ENCODE measurements at regions not wholly inside any gene's neighbourhood (a gene's known extent, or its start where the extent isn't known, plus 50 kb on each side); places are given as distances from the start of the nearest gene placed in this dataset.

- no peaks in the 10 kb centered on the region for H3K36me3 Mint-ChIP-seq
- no peak overlapping the region for H3K4me3 Mint-ChIP-seq
- CTCF ChIA-PET, result no interaction called here
- H3K9me3 Mint-ChIP-seq, result no peaks in the 10 kb centered on the region
- no peak overlapping the region for H3K27ac Mint-ChIP-seq
- peaks cover 20% of the 10 kb centered on the region for H3K27me3 Mint-ChIP-seq
- no peaks in the 10 kb centered on the region for H3K4me1 Mint-ChIP-seq
- no peak for DNase-seq
These were observed 111.6 kb downstream of the DYNAP start for GRCh38 chr18:54702686-54703085.

GRCh38 chr18:54710074-54710899 is 118.0 kb upstream of the RAB27B start:
- peaks cover 35% of the 10 kb centered on the region for H3K4me1 Mint-ChIP-seq
- H3K4me3 Mint-ChIP-seq, result no peak overlapping the region
- CTCF ChIA-PET, result no interaction called here
- DNase-seq, result no peak
- H3K9me3 Mint-ChIP-seq, result peaks cover 5% of the 10 kb centered on the region
- H3K27me3 Mint-ChIP-seq, result peaks cover 5% of the 10 kb centered on the region
- H3K27ac Mint-ChIP-seq, result no peak overlapping the region
- peaks cover 2% of the 10 kb centered on the region for H3K36me3 Mint-ChIP-seq

DNA sequence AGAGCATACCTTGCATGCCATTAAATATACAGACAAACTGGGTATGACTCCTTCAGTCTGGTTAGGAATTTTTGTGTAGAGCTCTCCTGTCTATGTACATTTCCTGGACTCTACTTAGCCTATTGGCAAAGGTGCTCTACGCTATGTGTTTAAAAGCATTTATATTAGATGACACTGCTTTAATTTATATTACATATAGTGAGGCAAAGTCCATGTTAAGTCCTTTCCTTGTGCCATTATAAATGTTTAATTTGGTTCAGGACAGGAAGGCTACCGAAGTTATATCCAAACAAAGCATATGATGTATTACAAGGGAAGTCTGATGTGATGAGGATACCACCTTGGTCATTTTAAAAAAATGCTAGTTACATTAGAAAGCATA is 117.4 kb upstream of the RAB27B start:
- peaks cover 41% of the 10 kb centered on the region for H3K4me1 Mint-ChIP-seq
- DNase-seq, result no peak
- H3K27ac Mint-ChIP-seq, result no peak overlapping the region
- CTCF ChIA-PET, result no interaction called here
- H3K36me3 Mint-ChIP-seq, result peaks cover 3% of the 10 kb centered on the region
- no peak overlapping the region for H3K4me3 Mint-ChIP-seq
- peaks cover 6% of the 10 kb centered on the region for H3K9me3 Mint-ChIP-seq
- H3K27me3 Mint-ChIP-seq, result peaks cover 5% of the 10 kb centered on the region

DNA sequence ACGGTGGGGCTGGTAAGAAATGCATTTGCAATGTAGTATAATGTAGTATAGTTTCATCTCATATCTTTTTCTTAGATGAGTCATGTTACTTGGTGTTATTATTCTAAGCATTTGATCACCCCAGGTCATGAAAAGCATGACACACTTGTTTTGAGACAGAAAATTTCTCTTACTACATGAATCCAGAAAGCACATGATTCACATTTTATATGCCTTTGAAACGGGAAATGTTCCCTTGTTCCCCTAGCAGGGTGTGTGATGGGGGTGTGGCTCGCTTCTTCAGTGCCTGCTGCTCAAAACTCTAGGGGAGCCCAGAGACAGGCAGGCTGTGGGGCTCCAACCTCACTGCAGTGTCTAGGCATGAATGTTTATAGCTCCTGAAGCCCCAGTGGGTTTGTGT is 116.0 kb upstream of the RAB27B start:
- peaks cover 51% of the 10 kb centered on the region for H3K4me1 Mint-ChIP-seq
- peaks cover 5% of the 10 kb centered on the region for H3K27me3 Mint-ChIP-seq
- DNase-seq, result peak; percentile 22
- H3K9me3 Mint-ChIP-seq, result peaks cover 7% of the 10 kb centered on the region
- CTCF ChIA-PET, result no interaction called here
- H3K27ac Mint-ChIP-seq, result peak overlapping the region; percentile 35
- H3K36me3 Mint-ChIP-seq, result peaks cover 4% of the 10 kb centered on the region
- H3K4me3 Mint-ChIP-seq, result no peak overlapping the region

GRCh38 chr18:54712758-54713157 is 115.5 kb upstream of the RAB27B start:
- CTCF ChIA-PET, result no interaction called here
- H3K27ac Mint-ChIP-seq, result peak overlapping the region; percentile 91
- peaks cover 7% of the 10 kb centered on the region for H3K9me3 Mint-ChIP-seq
- H3K4me1 Mint-ChIP-seq, result peaks cover 55% of the 10 kb centered on the region
- no peak overlapping the region for H3K4me3 Mint-ChIP-seq
- no peak for DNase-seq
- H3K36me3 Mint-ChIP-seq, result peaks cover 4% of the 10 kb centered on the region
- H3K27me3 Mint-ChIP-seq, result peaks cover 9% of the 10 kb centered on the region

- Mint-ChIP-seq H3K36me3 (peaks cover 4% of the 10 kb centered on the region), H3K27me3 (peaks cover 9% of the 10 kb centered on the region), H3K9me3 (peaks cover 7% of the 10 kb centered on the region), H3K4me1 (peaks cover 62% of the 10 kb centered on the region), H3K4me3 (peak overlapping the region; percentile 28), H3K27ac (peak overlapping the region; percentile 91)
- CTCF ChIA-PET, result no interaction called here
- peak; percentile 60 for DNase-seq
These were observed 114.9 kb upstream of the RAB27B start for GRCh38 chr18:54713386-54713785.

GRCh38 chr18:54714851-54715250 is 113.4 kb upstream of the RAB27B start:
- CTCF ChIA-PET, result no interaction called here
- peaks cover 7% of the 10 kb centered on the region for H3K9me3 Mint-ChIP-seq
- H3K27ac Mint-ChIP-seq, result peak overlapping the region; percentile 57
- no peak for DNase-seq
- H3K4me1 Mint-ChIP-seq, result peaks cover 70% of the 10 kb centered on the region
- H3K36me3 Mint-ChIP-seq, result peaks cover 5% of the 10 kb centered on the region
- peaks cover 4% of the 10 kb centered on the region for H3K27me3 Mint-ChIP-seq
- H3K4me3 Mint-ChIP-seq, result no peak overlapping the region

- H3K9me3 Mint-ChIP-seq, result peaks cover 7% of the 10 kb centered on the region
- peak overlapping the region; percentile 24 for H3K27ac Mint-ChIP-seq
- DNase-seq, result no peak
- CTCF ChIA-PET, result interaction anchor here (0.6 kb wide), 1 partner anchor 114 kb away, joined by 3 read pairs; no protein-coding TSS in a partner anchor
- peaks cover 11% of the 10 kb centered on the region for H3K27me3 Mint-ChIP-seq
- H3K4me1 Mint-ChIP-seq, result peaks cover 70% of the 10 kb centered on the region
- H3K36me3 Mint-ChIP-seq, result peaks cover 5% of the 10 kb centered on the region
- no peak overlapping the region for H3K4me3 Mint-ChIP-seq
These were observed 111.7 kb upstream of the RAB27B start for GRCh38 chr18:54716586-54716985.

DNA sequence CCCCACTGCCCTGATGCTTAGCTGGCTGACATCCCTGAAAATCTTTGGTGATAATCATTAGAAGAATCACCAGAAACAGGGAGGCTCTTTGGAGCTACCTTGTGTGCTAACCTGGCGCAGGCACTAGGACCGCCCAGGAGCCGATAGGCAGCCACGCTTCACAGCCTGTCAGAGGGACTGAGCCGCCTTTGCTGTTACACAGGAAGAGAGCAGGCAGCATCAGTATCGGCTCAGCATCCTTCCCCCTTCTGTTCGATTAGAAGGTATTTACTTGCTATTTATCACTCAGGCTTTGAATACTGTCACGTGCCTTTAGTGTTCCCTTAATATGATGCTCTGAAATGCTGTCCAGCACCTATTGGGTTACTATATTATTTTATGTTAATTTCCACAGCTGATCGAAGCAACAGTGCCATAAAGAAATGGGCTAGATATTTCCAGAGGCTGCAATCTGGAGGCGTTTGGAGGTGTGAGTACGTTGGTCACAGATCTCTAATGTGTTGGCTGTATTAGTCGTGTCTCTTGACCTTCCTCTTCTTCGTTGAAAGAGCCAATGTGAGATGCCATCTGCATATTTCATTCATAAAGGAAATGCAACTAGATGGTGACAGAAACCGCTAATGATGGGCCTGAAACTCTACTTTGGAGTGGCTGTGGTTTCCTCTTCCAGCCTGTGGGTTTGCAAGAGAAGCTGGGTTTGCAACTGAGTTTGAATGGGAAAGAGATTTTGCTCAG is 110.4 kb upstream of the RAB27B start:
- CTCF ChIA-PET, result interaction anchor here (0.6 to 1.3 kb wide), 3 partner anchors 209 to 266 kb away, joined by 3 to 4 read pairs (median 3); no protein-coding TSS in a partner anchor
- peaks cover 20% of the 10 kb centered on the region for H3K27me3 Mint-ChIP-seq
- DNase-seq, result peak; percentile 78
- peaks cover 7% of the 10 kb centered on the region for H3K9me3 Mint-ChIP-seq
- H3K36me3 Mint-ChIP-seq, result peaks cover 5% of the 10 kb centered on the region
- H3K4me1 Mint-ChIP-seq, result peaks cover 58% of the 10 kb centered on the region
- H3K4me3 Mint-ChIP-seq, result peak overlapping the region; percentile 78
- peak overlapping the region; percentile 89 for H3K27ac Mint-ChIP-seq

- H3K9me3 Mint-ChIP-seq, result peaks cover 7% of the 10 kb centered on the region
- peaks cover 5% of the 10 kb centered on the region for H3K36me3 Mint-ChIP-seq
- H3K4me1 Mint-ChIP-seq, result peaks cover 53% of the 10 kb centered on the region
- peaks cover 23% of the 10 kb centered on the region for H3K27me3 Mint-ChIP-seq
- CTCF ChIA-PET, result interaction anchor here (0.9 to 1.3 kb wide), 2 partner anchors 208 to 265 kb away, joined by 3 to 4 read pairs; no protein-coding TSS in a partner anchor
- H3K27ac Mint-ChIP-seq, result peak overlapping the region; percentile 89
- no peak for DNase-seq
- peak overlapping the region; percentile 78 for H3K4me3 Mint-ChIP-seq
These were observed 109.9 kb upstream of the RAB27B start for GRCh38 chr18:54718408-54718773.

DNA sequence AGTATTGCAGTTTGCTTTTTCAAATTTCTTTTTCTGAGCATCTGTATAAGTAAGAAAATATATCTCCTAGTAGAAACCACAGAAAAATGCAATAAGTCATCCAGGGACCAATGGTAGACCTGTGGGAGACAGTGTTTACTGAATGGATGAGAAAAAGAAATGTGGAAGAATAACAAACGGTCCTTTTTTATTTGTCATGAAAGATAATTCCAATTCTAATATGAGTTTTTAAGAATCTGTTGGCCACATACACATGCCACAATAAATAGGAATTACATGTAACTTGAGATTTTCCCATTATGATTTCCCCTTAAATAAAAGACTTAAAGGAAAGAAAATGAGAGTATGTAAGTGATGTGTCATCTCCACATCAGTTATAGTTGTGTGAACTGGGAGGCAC is 107.7 kb upstream of the RAB27B start:
- Mint-ChIP-seq H3K9me3 (peaks cover 2% of the 10 kb centered on the region), H3K4me3 (no peak overlapping the region), H3K4me1 (peaks cover 31% of the 10 kb centered on the region), H3K36me3 (peaks cover 3% of the 10 kb centered on the region), H3K27ac (no peak overlapping the region), H3K27me3 (peaks cover 27% of the 10 kb centered on the region)
- DNase-seq, result no peak
- CTCF ChIA-PET, result no interaction called here

GRCh38 chr18:54726143-54726542 is 102.1 kb upstream of the RAB27B start:
- no peak overlapping the region for H3K4me3 Mint-ChIP-seq
- DNase-seq, result no peak
- peaks cover 3% of the 10 kb centered on the region for H3K4me1 Mint-ChIP-seq
- H3K27ac Mint-ChIP-seq, result no peak overlapping the region
- H3K27me3 Mint-ChIP-seq, result peaks cover 32% of the 10 kb centered on the region
- CTCF ChIA-PET, result no interaction called here
- H3K9me3 Mint-ChIP-seq, result no peaks in the 10 kb centered on the region
- H3K36me3 Mint-ChIP-seq, result no peaks in the 10 kb centered on the region

GRCh38 chr18:54734059-54734458 is 94.2 kb upstream of the RAB27B start:
- CTCF ChIA-PET, result no interaction called here
- Mint-ChIP-seq H3K36me3 (no peaks in the 10 kb centered on the region), H3K4me1 (no peaks in the 10 kb centered on the region)

DNA sequence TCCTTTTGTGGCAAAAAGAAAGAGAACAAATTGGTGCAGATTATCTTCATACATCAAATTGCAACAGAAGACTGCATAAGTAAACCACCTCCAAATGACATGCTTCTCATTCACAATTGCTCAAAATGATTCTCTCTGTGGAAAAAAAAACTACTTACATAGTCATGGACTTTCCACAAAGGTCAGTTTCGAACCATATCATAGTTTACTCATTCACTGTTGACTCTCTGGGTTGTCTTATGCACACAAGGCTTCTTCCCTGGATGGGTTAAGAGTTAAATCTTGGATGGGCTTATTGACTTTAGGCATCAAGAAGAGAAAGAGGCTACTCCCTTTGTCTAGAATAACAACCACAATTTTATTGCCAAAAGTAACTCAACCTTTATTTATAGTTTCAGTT is 91.3 kb upstream of the RAB27B start:
- no peak for DNase-seq
- Mint-ChIP-seq H3K4me3 (no peak overlapping the region), H3K27ac (no peak overlapping the region), H3K27me3 (peaks cover 6% of the 10 kb centered on the region), H3K36me3 (no peaks in the 10 kb centered on the region), H3K4me1 (no peaks in the 10 kb centered on the region), H3K9me3 (peaks cover 1% of the 10 kb centered on the region)
- CTCF ChIA-PET, result no interaction called here

More at GRCh38 chr18:54734059-54734458, 94.2 kb upstream of the RAB27B start:
- no peak overlapping the region for H3K27ac Mint-ChIP-seq
- H3K27me3 Mint-ChIP-seq, result peaks cover 20% of the 10 kb centered on the region
- DNase-seq, result no peak
- peaks cover 1% of the 10 kb centered on the region for H3K9me3 Mint-ChIP-seq
- no peak overlapping the region for H3K4me3 Mint-ChIP-seq

DNA sequence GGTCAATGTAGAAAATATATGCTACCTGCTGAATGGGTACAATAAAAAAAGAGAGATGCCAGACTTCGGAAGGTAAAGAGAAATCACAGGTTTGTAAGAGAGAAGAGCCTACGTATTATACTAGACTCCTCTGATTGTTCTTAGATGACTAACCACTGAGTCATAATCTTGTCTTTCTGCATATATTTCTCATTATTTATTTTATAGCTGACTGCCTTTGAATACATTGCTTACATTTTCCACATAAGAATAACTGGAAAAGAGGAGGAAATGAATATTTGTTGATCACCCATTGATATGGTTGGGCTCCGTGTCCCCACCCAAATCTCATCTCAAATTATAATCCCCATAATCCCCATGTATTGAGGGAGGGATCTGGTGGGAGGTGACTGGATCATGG is 90.3 kb upstream of the RAB27B start:
- no peak for DNase-seq
- Mint-ChIP-seq H3K27me3 (peaks cover 3% of the 10 kb centered on the region), H3K4me3 (no peak overlapping the region), H3K9me3 (peaks cover 1% of the 10 kb centered on the region), H3K4me1 (no peaks in the 10 kb centered on the region), H3K27ac (no peak overlapping the region), H3K36me3 (no peaks in the 10 kb centered on the region)
- CTCF ChIA-PET, result no interaction called here

Data from activated naive CD4-positive, alpha-beta T cell treated with anti-CD3 and anti-CD28 coated beads, Interleukin-2, amount 10 ng/mL, durations not matched to agents 7 days and 5 days (primary cell).